G401 (cell line): ENCODE measurements at regions not wholly inside any gene's neighbourhood (a gene's known extent, or its start where the extent isn't known, plus 50 kb on each side); places are given as distances from the start of the nearest gene placed in this dataset.

Experiments used
- DNase-seq: peaks from one replicate; pipeline ENCODE4 v3.0.0-alpha.2; 2015; ENCODE audit warnings: low spot score
- in situ Hi-C: cut with HindIII; loops from 2 replicates; pipeline ENCODE4 v1.10.0; 2016; ENCODE audit warnings: low sequenced_read_pairs, mixed read lengths

- in situ Hi-C loops, result no loop called here
Measured at GRCh38 chr2:140178234-140178633, 1398.0 kb upstream of the NXPH2 start.

DNA sequence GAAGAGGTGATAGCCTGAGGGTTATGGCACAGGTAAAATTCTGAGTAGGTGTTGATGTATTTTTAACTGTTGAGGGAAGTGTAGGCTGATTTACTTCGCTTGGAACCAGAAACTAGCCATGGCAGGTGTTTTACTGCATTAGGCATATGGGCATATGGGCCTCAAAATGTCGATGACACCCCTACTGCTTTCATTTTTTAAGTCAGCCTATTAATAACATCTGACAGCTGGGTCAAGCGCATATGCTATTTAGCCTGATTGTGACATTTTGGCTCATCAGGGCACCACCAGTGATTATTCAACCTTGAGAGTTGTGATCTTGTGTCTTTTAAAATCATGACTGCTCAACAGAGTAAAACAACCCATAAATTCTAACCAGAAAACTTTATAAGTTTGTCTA lies 1396.9 kb upstream of the NXPH2 start:
- peak; percentile 73 for DNase-seq
- in situ Hi-C loops, result no loop called here

More at GRCh38 chr2:140178234-140178633, 1398.0 kb upstream of the NXPH2 start:
- DNase-seq, result peak; percentile 84

DNA sequence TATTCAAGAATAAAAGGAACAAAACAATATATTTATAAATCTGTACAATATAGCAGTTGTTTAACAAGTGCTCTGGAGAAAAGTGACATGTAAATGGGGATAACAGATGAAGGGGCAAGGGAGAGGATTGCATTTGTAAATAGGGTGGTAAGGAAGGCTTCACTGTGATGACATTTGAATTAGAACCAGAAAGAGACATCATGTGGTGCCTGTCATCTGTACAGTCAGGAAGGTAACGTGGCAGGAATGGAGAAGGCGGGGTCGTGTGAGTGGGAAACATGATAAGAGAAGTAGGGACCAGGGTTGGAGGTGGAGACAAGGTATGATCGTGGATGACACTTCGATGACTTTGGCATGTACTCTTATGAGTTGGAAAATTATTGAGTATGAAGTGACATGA lies 1393.6 kb upstream of the NXPH2 start:
- no peak for DNase-seq
- in situ Hi-C loops, result no loop called here

- in situ Hi-C loops, result no loop called here
- DNase-seq, result no peak
Measured at GRCh38 chr2:140164449-140164848, 1384.3 kb upstream of the NXPH2 start.

DNA sequence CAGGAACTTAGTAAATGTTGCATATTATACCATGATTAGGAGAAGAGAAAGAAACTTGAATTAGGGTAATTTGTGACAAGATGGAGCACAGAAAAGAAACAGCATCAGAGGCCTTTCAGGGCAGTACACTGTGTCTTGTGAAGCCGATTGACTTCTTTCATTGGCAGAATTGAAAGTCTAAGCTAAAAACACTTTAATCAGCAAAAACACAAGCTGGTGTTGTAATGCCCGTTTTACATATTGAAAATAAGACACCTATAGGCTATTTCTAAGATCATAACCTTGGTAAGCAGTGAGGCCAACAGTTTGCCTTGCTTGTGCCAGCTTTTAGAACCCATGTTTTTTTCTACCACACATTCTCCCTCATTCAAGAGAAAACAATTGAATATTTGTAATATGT lies 1378.1 kb upstream of the NXPH2 start:
- in situ Hi-C loops, result no loop called here
- DNase-seq, result no peak

DNA sequence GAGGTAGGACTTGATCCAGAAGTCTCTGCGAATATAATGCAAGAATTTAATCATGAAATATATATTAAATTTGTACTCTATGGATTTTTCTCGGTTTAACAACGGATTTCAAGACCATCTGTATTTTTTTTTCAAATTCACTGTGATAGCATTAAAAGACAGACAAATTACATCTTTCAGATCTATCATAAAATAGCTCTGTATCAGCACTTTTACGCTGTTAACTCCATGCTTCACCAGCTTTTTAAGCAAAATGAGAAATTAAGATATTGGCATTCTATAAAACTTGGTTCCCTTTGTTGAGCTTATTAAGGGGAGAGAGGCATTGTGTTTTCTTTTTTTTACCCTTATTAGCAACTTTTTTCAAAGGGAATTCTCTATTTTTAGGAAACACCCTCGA lies 1377.6 kb upstream of the NXPH2 start:
- DNase-seq, result no peak
- in situ Hi-C loops, result no loop called here

GRCh38 chr2:140154706-140155105 lies 1374.5 kb upstream of the NXPH2 start:
- in situ Hi-C loops, result no loop called here

DNA sequence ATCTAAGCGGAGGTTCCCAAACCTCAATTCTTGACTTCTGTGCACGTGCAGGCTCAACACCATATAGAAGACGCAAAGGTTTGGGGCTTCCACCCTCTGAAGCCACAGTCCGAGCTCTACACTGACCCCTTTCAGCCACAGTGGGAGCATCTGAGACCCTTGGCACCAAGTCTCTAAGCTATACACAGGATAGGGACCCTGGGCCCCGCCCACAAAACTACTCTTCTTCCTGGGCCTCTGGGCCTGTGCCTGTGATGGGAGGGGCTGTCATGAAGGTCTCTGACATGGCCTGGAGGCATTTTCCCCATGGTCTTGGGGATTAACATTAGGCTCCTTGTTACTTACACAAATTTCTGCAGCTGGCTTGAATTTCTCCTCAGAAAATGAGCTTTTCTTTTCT lies 1374.1 kb upstream of the NXPH2 start:
- no peak for DNase-seq

More at GRCh38 chr2:140154706-140155105, 1374.5 kb upstream of the NXPH2 start:
- DNase-seq, result no peak

DNA sequence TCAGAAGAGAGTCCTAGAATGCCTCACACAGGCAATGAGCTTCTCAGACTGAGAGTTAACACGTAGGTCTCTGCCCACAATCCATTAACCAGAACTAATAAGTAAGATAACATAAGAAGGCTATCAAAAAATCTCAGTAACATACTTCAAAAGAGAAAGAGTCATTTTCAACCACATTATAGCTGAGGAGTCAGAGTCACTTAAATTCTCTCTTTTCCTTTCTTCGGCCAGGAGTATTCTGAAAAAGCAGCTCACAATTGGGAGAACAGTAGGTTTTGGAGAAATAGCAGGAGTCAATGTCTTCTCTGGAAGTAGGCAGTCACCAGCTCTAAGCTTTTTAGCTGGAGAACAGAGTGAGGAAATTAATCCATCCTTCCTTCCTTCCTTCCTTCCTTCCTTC lies 1364.4 kb upstream of the NXPH2 start:
- DNase-seq, result no peak
- in situ Hi-C loops, result no loop called here

More for the DNA sequence above, 1374.1 kb upstream of the NXPH2 start:
- in situ Hi-C loops, result no loop called here

DNA sequence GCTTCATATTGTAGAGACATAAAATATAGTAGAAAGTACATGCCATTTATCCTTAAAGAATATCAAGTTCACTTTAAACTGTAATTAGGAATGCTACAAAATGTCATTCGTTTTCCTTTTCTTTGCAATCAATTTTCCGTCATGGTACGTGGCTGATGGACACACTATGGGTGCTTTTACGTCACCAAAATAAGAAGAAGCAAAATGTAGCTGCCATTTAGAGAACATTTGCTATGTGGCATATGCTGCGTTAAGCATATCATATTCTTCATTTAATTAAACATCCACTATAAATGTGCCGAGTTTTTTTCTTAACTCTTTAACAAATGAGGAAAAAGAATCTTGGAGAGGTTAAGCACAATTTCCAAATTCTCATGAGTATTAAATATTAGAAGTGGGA lies 1358.5 kb upstream of the NXPH2 start:
- in situ Hi-C loops, result no loop called here
- no peak for DNase-seq

GRCh38 chr2:140136861-140137260 lies 1356.7 kb upstream of the NXPH2 start:
- DNase-seq, result peak; percentile 51
- in situ Hi-C loops, result no loop called here

- peak; percentile 82 for DNase-seq
- in situ Hi-C loops, result no loop called here
Measured at GRCh38 chr2:140136366-140136765, 1356.2 kb upstream of the NXPH2 start.

DNA sequence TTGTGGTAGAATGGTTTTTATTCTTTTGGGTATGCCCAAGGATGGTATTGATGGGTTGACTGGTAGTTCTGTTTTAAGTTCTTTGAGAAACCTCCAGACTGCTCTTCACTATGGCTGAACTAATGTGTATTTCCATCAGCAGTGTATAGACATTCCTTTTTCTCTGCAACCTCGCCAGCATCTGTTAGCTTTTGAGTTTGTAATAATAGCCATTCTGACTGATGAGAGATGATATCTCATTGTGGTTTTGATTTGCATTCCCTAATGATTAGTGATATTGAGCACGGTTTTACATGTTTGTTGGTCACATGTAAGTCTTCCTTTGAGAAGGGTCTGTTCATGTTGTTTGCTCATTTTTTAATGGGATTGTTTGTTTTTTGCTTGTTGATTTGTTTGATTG lies 1348.7 kb upstream of the NXPH2 start:
- no peak for DNase-seq
- in situ Hi-C loops, result no loop called here

DNA sequence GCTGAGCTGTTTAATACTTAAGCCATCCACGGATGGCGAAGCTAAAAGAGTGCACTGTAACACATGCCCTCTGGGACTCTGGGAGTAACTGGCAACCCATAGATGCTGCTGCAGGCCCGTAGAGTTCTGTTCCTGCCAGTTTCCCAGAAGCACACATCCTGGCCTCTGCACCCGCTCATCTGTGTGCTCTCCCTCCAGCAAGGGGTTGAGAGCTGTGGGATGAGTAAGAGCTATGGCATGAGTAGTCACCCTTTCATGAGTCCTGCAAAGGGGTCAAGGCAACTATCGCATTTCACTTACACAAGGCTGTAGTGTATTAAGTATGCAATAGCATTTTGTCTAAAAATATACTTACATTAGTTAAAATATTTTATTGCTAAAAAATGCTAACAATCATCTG lies 1341.8 kb upstream of the NXPH2 start:
- no peak for DNase-seq
- in situ Hi-C loops, result no loop called here

DNA sequence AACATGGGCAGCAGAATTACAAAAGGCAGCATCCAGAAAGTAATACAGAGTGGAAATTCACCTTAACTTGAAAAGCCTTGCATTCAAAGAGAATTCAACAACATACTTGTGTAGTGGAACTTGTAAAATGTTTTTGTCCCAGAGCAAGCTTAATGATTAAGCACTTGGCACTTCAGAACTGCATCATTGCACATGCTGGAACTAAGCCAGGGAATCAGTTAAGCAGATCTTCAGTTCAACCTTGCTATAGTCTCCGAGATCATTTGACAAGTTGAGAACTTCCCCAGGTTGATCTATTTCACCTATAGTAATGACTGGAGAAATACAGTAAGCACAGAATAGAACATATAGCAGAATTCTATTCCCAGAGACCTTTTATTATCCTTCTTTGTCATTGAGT lies 1337.2 kb upstream of the NXPH2 start:
- DNase-seq, result no peak
- in situ Hi-C loops, result no loop called here

- in situ Hi-C loops, result no loop called here
- no peak for DNase-seq
Measured at GRCh38 chr2:140108706-140109475, 1328.7 kb upstream of the NXPH2 start.

DNA sequence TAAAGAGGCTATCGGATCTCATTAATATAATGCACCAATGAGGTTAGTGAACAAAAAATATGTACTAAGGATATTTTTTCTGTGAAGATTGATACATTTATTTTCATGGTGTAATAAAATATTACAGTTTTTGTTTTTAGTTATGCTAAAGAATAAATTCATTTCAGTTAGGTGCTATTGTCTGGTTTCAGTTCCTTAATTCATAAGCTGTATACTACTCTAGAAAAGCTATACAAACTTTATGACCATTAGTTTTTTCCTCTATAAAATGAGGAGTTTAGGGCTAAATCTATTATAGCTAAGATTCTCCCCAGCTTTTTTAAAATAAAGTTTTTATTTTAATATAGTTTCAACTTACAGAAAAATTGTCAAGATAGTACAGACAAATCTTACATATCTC lies 1311.7 kb upstream of the NXPH2 start:
- DNase-seq, result no peak
- in situ Hi-C loops, result no loop called here

DNA sequence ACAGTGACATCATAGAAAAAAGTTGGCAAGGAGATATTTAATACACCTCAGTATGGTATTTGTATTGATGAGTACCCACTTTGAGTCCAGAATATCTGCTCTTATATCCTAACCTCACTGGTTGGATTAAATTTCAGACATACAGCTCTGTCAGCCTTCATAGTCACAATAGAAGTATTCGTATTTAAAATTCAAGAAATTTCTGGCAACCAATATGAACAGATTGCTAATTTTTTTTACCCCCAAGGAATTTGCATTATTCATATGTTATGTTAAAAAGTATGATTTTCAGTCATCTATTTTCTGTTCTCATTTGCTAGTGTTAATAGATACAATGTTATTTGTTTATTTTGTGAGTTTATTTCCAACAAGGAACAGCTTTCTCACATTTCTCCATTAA lies 1306.8 kb upstream of the NXPH2 start:
- DNase-seq, result no peak
- in situ Hi-C loops, result no loop called here

GRCh38 chr2:140085674-140086073 lies 1305.5 kb upstream of the NXPH2 start:
- in situ Hi-C loops, result no loop called here
- peak; percentile 22 for DNase-seq

DNA sequence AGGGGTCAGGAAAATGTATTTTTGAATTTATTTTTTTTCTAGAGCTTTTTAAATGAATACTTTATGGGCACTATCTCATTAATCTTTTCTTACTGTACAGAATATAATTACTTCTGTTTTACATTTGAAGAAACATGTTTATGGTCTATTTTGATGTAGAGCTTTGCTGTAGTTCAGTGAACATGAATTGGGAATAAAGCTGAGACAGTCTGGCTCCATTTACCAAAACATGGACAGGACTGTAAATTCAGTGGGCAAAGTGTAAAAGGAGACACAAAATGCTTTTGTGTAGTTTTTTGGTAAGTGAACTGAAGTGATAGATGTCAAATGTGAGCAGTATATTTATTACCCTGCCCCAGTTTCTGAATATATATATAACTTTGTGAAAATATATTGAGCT lies 1298.8 kb upstream of the NXPH2 start:
- in situ Hi-C loops, result no loop called here
- no peak for DNase-seq

GRCh38 chr2:140076164-140076563 lies 1296.0 kb upstream of the NXPH2 start:
- in situ Hi-C loops, result no loop called here
- no peak for DNase-seq
